AG08395 (cell line): ENCODE measurements at regions not wholly inside any gene's neighbourhood (a gene's known extent, or its start where the extent isn't known, plus 50 kb on each side); places are given as distances from the start of the nearest gene placed in this dataset.

Experiments used
- DNase-seq: peaks from one replicate; pipeline ENCODE4 v3.0.0; 2012; ENCODE audit warnings: mixed read lengths, low spot score

DNA sequence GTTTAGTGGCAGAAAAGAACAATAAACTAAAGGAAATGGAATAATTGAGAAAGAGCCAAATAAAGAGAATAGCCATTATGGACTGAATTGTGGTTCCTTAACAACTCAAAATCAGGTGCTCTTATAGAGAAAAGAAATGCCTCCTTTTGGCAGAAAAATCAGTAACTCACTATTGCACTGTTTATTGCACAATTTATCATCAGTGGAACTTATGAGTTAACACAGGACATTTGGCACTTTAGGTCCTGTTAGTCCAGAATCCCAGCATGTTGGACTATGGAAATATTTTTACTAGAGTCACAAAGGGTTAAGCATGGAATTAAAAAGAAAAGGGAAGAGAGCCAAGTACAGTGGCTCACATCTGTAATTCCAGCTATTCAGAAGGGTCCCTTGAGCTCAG lies 53.8 kb upstream of the JMY start:
- DNase-seq = no peak

DNA sequence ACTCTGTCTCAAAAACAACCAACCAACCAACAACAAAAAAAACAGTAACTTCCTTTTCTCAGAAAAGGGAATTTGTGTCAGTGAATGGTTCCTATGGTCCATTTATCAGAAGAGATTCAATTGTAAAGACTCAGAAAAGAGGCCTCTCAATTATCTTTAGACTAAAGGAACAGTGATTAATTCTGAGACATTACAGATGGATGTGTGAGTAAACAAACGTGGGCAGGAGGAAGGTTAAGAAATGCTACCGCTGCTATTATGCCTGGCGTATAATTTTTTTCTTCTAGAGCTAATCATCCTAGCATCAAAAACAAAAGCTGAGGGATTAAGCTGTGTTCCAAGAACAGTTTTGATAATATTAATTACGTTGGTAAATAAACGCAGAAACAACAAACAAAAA lies 52.9 kb upstream of the JMY start:
- no peak for DNase-seq

DNA sequence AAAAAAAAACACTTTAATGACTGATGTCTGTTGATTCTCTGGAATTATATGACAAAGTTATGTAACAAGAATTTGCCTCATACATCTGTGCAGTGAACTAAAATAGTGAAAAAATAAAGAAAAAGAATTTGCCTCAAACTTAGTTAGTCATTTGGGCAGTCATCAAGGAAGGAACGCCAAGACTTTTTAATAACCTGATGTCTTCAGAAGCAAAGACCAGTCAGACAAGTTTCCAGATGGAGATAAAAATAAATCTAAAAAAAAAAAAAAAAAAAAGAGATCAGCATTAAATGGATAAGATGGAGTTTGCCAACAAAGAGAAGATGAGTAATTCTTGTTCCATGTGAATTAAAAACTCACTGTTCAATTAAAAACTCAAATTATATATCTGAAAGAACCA lies 52.3 kb upstream of the JMY start:
- peak; percentile 15 for DNase-seq

DNA sequence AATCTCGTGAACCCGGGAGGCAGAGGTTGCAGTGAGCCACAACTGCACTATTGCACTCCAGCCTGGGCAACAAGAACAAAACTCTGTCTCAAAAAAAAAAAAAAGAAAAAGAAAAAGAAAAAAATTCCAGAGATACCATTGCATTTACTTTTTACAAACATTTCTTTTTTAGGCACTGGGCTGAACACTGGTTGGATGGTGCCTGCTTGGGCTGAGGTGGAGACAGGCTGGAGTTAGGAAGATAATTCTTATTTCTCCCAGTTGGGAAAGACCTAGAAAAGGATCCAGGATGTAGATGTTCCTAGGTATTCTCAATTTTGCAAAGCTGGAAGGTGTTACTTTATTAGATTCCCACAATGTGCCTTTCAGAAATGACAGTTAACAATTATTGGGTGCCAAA lies 49.9 kb upstream of the JMY start:
- DNase-seq = peak; percentile 11
